OCI-LY7 (cell line): ENCODE measurements at regions not wholly inside any gene's neighbourhood (a gene's known extent, or its start where the extent isn't known, plus 50 kb on each side); places are given as distances from the start of the nearest gene placed in this dataset.

ENCODE experiments used
- CTCF ChIP-seq: fragments of 200-600 bp; sonication (generic); conservative IDR thresholded peaks from 2 replicates; pipeline ENCODE4 v1.5.1; 2014; ENCODE audit warnings: mild to moderate bottlenecking, antibody characterized with exemption, low read length, moderate library complexity, mixed read lengths
- EZH2phosphoT487 ChIP-seq: fragments of 200-600 bp; sonication (generic); IDR thresholded peaks from 2 replicates; pipeline ENCODE4 v1.6.1; 2018; ENCODE audit warnings: low read depth, borderline replicate concordance, mild to moderate bottlenecking, mixed run types, antibody characterized with exemption, low read length, moderate library complexity, mixed read lengths

DNA sequence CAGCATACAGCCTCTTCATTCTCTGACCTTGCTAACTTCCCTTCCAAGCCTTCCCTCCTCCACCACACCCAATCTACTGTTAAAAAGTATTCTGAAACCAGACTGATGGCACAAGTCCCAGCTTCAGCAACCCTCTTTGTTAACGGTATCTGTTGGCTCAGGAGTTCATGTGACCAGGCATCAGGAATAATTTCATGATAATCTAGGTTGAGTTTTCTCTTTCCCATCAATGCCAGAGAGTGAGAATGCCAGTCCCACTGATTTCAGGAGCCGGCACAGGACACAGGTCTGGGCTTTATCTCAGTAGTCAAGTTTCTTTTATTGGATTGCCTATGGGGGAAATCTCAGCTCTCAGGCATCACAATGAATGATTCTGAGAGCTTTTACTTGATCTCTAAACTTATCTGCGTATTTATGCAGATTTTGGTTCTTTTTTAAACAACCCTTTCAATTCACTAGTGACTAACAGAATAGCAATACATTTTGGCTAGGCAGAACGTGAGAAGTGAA, 231.0 kb upstream of the LYZL1 start:
- TF ChIP-seq CTCF, result no peak
- TF ChIP-seq EZH2phosphoT487, result no peak
